Neuron (in vitro differentiated cells): ENCODE measurements at regions not wholly inside any gene's neighbourhood (a gene's known extent, or its start where the extent isn't known, plus 50 kb on each side); places are given as distances from the start of the nearest gene placed in this dataset.

Experiments
- H2AFZ ChIP-seq: one replicate; pipeline ENCODE4 v1.6.1; 2013; ENCODE audit warnings: low read depth, mild to moderate bottlenecking, inconsistent platforms, low read length, moderate library complexity
- H3K27me3 ChIP-seq: one replicate; pipeline ENCODE4 v1.6.1; 2013; ENCODE audit warnings: low read length; ENCODE audit not compliant: insufficient read depth
- H3K36me3 ChIP-seq: one replicate; pipeline ENCODE4 v1.6.1; 2013; ENCODE audit warnings: low read length; ENCODE audit not compliant: insufficient read depth
- H3K4me1 ChIP-seq: one replicate; pipeline ENCODE4 v1.6.1; 2013; ENCODE audit warnings: low read length; ENCODE audit not compliant: insufficient read depth
- H3K4me3 ChIP-seq: 2 replicates; pipeline ENCODE4 v1.5.1; 2013; ENCODE audit warnings: mild to moderate bottlenecking, low read length, moderate library complexity
- H3K9me3 ChIP-seq: one replicate; pipeline ENCODE4 v1.6.1; 2013; ENCODE audit warnings: low read length

GRCh38 chr18:38634117-38634516 is 1068.5 kb upstream of the CELF4 start:
- Histone ChIP-seq H3K36me3 (no peaks in the 10 kb centered on the region), H3K27me3 (no peaks in the 10 kb centered on the region), H2AFZ (no peak overlapping the region), H3K4me3 (no peak overlapping the region), H3K4me1 (no peaks in the 10 kb centered on the region), H3K9me3 (no peaks in the 10 kb centered on the region)

GRCh38 chr18:38633333-38633732 is 1067.7 kb upstream of the CELF4 start:
- Histone ChIP-seq H2AFZ (no peak overlapping the region), H3K36me3 (no peaks in the 10 kb centered on the region), H3K9me3 (no peaks in the 10 kb centered on the region), H3K4me1 (no peaks in the 10 kb centered on the region), H3K4me3 (no peak overlapping the region), H3K27me3 (no peaks in the 10 kb centered on the region)

GRCh38 chr18:38619129-38619528 is 1053.5 kb upstream of the CELF4 start:
- Histone ChIP-seq H3K36me3 (no peaks in the 10 kb centered on the region), H2AFZ (no peak overlapping the region), H3K9me3 (no peaks in the 10 kb centered on the region), H3K4me1 (no peaks in the 10 kb centered on the region), H3K4me3 (no peak overlapping the region), H3K27me3 (no peaks in the 10 kb centered on the region)

GRCh38 chr18:38616306-38616705 is 1050.7 kb upstream of the CELF4 start:
- H3K4me3 ChIP-seq, result no peak overlapping the region

DNA sequence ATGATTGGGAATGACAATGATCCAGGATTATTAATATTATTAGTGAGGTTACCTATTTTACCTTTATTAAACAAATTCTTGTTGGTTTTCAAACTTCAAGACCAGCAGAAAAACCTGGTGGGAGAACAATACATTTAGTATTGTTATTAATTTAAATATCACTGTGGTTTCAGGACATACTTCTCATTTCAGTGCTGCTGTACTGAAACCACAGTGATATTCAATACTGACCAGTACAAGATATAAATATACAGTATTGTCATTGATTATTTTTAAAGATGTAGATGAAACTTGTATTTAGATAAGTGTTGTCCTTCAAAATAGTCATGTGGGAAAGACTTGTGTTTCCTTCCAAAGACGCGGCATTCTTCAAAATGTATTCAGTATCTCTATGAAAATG is 1047.3 kb upstream of the CELF4 start:
- no peaks in the 10 kb centered on the region for H3K36me3 ChIP-seq
- no peaks in the 10 kb centered on the region for H3K9me3 ChIP-seq
- H3K4me1 ChIP-seq, result no peaks in the 10 kb centered on the region
- no peak overlapping the region for H2AFZ ChIP-seq
- H3K27me3 ChIP-seq, result no peaks in the 10 kb centered on the region
- no peak overlapping the region for H3K4me3 ChIP-seq

More at GRCh38 chr18:38616306-38616705, 1050.7 kb upstream of the CELF4 start:
- Histone ChIP-seq H3K4me1 (no peaks in the 10 kb centered on the region), H3K36me3 (no peaks in the 10 kb centered on the region), H3K9me3 (no peaks in the 10 kb centered on the region), H3K27me3 (no peaks in the 10 kb centered on the region), H2AFZ (no peak overlapping the region)

GRCh38 chr18:38611036-38611964 is 1045.7 kb upstream of the CELF4 start:
- Histone ChIP-seq H2AFZ (no peak overlapping the region), H3K9me3 (no peaks in the 10 kb centered on the region), H3K27me3 (no peaks in the 10 kb centered on the region), H3K4me1 (no peaks in the 10 kb centered on the region), H3K36me3 (no peaks in the 10 kb centered on the region), H3K4me3 (no peak overlapping the region)

- no peak overlapping the region for H3K4me3 ChIP-seq
- H3K4me1 ChIP-seq, result no peaks in the 10 kb centered on the region
- no peaks in the 10 kb centered on the region for H3K27me3 ChIP-seq
- H2AFZ ChIP-seq, result no peak overlapping the region
- no peaks in the 10 kb centered on the region for H3K9me3 ChIP-seq
- no peaks in the 10 kb centered on the region for H3K36me3 ChIP-seq
Measured at GRCh38 chr18:38606841-38607240, 1041.2 kb upstream of the CELF4 start.

GRCh38 chr18:38602341-38602740 is 1036.7 kb upstream of the CELF4 start:
- Histone ChIP-seq H3K9me3 (no peaks in the 10 kb centered on the region), H3K4me3 (no peak overlapping the region), H3K36me3 (no peaks in the 10 kb centered on the region), H3K4me1 (no peaks in the 10 kb centered on the region), H3K27me3 (no peaks in the 10 kb centered on the region), H2AFZ (no peak overlapping the region)

DNA sequence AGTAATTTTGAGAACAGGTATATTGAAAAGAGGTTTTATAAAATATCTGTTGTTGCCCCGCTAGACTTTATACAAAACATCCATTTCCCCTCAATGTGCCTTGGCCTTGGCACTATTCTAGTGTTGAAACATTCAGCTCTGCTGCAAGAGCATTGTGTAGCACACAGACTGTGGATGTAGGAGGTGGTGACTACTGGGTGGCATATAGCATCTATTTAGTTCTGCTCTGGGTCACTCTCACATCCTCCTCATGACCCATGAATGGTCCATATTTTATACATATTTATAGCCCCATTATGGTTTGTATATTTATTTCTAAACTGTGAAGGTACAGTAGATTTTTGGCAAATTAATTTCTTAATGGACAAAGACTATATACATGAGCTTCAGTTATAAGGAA is 1022.0 kb upstream of the CELF4 start:
- H3K27me3 ChIP-seq, result no peaks in the 10 kb centered on the region
- no peaks in the 10 kb centered on the region for H3K36me3 ChIP-seq
- no peak overlapping the region for H3K4me3 ChIP-seq
- no peaks in the 10 kb centered on the region for H3K4me1 ChIP-seq
- H2AFZ ChIP-seq, result no peak overlapping the region
- no peaks in the 10 kb centered on the region for H3K9me3 ChIP-seq

DNA sequence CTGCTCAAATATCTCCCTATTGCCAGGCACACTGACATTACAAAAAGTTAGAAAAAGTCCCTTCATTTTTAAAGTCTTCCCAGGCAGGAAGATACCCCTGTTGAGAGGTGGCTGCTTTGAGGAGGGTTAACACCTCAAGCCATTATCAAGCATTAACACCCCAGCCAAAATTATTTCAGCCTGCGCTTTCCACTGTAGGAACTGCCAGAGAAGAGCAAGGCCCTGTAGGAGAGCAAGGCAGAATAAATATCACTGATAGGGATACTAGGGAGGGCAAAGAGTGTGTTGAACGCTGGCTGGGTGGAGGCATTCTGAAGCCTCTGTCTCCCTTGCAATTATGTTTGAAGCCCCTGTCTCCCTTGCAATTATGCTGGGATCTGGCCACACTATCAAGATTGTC is 1020.7 kb upstream of the CELF4 start:
- Histone ChIP-seq H3K4me1 (no peaks in the 10 kb centered on the region), H3K4me3 (no peak overlapping the region), H3K27me3 (no peaks in the 10 kb centered on the region), H2AFZ (no peak overlapping the region), H3K9me3 (no peaks in the 10 kb centered on the region), H3K36me3 (no peaks in the 10 kb centered on the region)

- Histone ChIP-seq H3K4me3 (no peak overlapping the region), H3K9me3 (no peaks in the 10 kb centered on the region), H3K4me1 (no peaks in the 10 kb centered on the region), H2AFZ (no peak overlapping the region), H3K36me3 (no peaks in the 10 kb centered on the region), H3K27me3 (no peaks in the 10 kb centered on the region)
Measured at GRCh38 chr18:38579764-38580163, 1014.2 kb upstream of the CELF4 start.

DNA sequence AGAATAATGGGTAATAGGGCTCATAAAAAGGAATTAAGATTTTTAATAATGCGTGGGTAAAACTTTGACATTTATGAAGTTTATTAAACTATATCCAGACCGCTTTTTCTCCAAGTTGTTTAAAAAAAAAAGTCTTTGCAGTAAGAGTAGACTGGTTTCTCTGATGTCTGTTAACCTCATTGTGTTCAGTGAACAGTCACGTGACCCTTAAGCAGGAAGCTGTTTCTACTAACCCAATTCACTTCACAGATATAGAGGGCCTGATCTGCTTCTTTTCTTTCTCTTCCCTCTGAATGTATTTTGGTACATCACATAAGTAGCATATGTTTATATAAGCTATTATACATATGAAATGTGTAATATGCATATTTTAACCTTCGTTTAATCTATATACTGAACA is 1011.3 kb upstream of the CELF4 start:
- H3K4me3 ChIP-seq, result no peak overlapping the region
- no peaks in the 10 kb centered on the region for H3K27me3 ChIP-seq
- no peaks in the 10 kb centered on the region for H3K4me1 ChIP-seq
- peak overlapping the region; percentile 46 for H2AFZ ChIP-seq
- H3K36me3 ChIP-seq, result no peaks in the 10 kb centered on the region
- H3K9me3 ChIP-seq, result no peaks in the 10 kb centered on the region

DNA sequence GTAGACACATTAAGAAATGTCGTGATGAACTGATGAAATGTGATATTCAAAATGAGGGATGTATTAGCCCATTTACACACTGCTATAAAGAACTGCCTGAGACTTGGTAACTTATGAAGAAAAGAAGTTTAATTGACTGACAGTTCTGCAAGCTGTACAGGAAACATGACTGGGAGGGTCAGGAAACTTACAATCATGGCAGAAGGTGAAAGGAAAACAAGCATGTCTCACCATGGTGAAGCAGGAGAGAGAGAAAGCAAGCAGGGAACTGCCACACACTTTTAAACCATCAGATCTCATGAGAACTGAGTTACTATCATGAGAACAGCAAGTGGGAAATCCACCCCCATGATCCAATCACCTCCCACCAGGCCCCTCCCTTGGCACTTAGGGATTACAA is 1010.8 kb upstream of the CELF4 start:
- Histone ChIP-seq H3K9me3 (no peaks in the 10 kb centered on the region), H3K36me3 (no peaks in the 10 kb centered on the region), H3K4me3 (no peak overlapping the region), H2AFZ (no peak overlapping the region), H3K27me3 (no peaks in the 10 kb centered on the region), H3K4me1 (no peaks in the 10 kb centered on the region)

DNA sequence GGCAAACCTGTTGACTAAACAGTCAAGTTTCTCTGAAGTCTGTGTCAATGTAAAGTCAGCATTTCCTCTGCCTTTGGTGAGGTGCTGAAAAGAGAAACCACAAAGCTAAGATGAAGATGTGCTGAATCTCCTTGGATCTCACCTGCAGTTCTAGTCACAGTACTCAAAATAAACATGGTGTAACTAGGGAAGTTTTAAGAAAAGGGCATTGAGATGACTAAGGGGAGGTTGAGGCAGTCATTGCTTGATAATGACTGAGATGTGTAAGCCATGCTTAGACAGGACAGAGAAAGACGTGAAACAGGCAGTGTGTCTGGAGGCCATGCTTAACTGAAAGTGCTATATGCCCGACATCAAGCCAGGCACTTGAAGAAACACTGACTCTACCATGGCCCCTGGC is 1010.0 kb upstream of the CELF4 start:
- H3K36me3 ChIP-seq, result no peaks in the 10 kb centered on the region
- H3K9me3 ChIP-seq, result no peaks in the 10 kb centered on the region
- no peaks in the 10 kb centered on the region for H3K4me1 ChIP-seq
- H3K27me3 ChIP-seq, result no peaks in the 10 kb centered on the region
- no peak overlapping the region for H2AFZ ChIP-seq
- H3K4me3 ChIP-seq, result no peak overlapping the region
